IPS DF 4.7 (cell line): ENCODE measurements at regions not wholly inside any gene's neighbourhood (a gene's known extent, or its start where the extent isn't known, plus 50 kb on each side); places are given as distances from the start of the nearest gene placed in this dataset.
"Not testable (repeated sequence)": the region's sequence is repeated elsewhere in the genome, so short reads cannot be mapped to it uniquely, and the experiment has no call there.

ENCODE experiments used
- DNase-seq: peaks from one replicate; pipeline ENCODE4 v3.0.0-alpha.2; 2013; ENCODE audit warnings: low spot score; ENCODE audit errors: extremely low read depth

GRCh38 chr5:111983459-111983858, 226.5 kb upstream of the NREP start:
- DNase-seq, result no peak

DNA sequence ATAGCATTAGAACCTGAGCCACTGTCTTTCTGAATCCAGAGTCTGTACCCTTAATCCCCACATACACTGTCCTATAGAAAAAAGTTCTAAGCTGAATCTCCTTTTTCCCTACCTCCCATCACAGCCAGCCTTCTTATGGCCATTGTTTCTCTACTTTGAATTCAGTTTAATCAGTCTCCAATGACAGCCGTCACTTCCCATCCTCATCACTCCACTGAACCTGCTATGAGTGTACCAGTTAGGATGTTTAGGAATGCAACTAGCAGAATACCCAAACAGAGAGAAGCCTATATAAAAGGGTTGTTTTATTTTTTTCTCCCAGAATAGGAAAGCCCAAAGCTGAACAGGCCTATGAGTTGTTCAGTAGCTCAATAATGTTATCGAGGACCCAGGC, 220.4 kb upstream of the NREP start:
- no peak for DNase-seq

GRCh38 chr5:111976705-111977435, 219.9 kb upstream of the NREP start:
- DNase-seq, result no peak

DNA sequence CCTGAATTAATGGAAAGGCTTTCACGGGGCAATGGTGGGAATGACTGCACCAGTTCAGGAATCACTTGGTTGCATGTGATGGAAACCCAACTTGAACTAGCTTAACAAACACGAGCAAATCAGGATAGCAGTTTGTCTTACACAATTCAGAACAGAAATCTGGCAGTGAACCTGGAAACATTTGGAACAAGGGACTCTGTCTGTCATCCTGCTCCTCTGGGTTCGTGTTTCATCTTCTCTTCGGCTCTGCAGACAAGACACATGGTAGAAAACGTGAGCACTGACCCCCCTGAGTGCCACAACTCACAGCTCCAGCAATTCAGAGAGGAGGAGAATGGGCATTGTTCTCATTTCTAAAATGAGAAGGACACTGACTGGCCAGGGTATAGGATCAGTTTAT, 218.1 kb upstream of the NREP start:
- no peak for DNase-seq

- DNase-seq, result no peak
These were observed 217.0 kb upstream of the NREP start for GRCh38 chr5:111973961-111974360.

- no peak for DNase-seq
These were observed 215.6 kb upstream of the NREP start for GRCh38 chr5:111972548-111972947.

DNA sequence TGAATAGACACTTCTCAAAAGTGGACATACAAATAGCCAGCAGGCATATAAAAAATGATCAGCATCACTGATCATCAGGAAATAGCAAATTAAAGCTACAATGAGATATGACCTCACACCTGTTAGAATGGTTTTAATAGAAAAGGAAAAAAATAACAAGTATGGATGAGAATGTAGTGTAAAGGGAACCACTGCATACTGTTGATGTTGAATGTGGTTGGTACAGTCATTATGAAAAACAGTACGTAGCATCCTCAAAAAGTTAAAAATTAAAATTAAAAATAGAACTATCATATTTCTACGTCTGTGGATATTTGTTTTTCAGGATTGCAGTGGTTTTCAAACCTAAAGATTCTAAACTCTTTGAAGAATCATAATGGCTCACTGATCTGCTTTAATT, 215.1 kb upstream of the NREP start:
- DNase-seq, result no peak

GRCh38 chr5:111968459-111968858, 211.5 kb upstream of the NREP start:
- no peak for DNase-seq

GRCh38 chr5:111967463-111967862, 210.5 kb upstream of the NREP start:
- no peak for DNase-seq

- no peak for DNase-seq
These were observed 209.3 kb upstream of the NREP start for GRCh38 chr5:111966290-111966689.

DNA sequence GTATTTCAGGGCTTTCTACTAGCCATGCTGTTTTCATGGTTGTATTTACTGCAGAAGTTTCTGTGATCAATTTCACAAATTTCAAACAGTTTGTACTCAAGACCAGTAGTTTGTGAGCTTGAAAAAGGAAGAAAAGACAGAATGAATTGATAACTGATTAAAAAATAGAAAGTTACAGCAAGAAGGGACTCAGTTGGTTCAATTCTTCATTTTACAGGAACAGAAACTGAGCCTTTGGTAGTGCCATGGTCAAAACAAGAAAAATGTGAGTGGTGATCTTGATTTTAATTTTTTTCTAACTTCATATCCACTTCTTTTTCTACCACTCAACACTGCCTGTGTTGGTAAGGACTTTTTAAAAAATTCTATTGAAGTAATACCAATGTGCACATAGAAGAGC, 206.6 kb upstream of the NREP start:
- DNase-seq, result no peak

GRCh38 chr5:111962906-111963305, 205.9 kb upstream of the NREP start:
- no peak for DNase-seq

GRCh38 chr5:111961862-111962261, 204.9 kb upstream of the NREP start:
- DNase-seq, result no peak

- no peak for DNase-seq
These were observed 203.7 kb upstream of the NREP start for GRCh38 chr5:111960476-111961215.

GRCh38 chr5:111958851-111959250, 201.9 kb upstream of the NREP start:
- no peak for DNase-seq

DNA sequence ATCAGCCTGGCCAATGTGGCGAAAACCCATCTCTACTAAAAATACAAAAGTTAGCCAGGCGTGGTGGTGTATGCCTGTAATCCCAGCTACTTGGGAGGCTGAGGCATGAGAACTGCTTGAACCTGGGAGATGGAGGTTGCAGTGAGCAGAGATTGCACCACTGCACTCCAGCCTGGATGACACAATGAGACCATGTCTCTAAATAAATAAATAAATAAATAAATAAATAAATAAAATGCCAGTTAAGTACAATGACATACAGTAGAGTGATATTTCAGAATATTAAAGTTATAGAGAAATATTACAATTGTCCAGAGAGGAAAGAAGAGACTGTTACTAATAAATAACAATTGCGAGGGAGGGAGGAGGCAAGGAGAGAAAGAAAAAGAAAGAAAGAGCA, 199.8 kb upstream of the NREP start:
- not testable (repeated sequence) for DNase-seq

- DNase-seq, result no peak
These were observed 197.8 kb upstream of the NREP start for GRCh38 chr5:111954516-111955395.

GRCh38 chr5:111953351-111954127, 196.5 kb upstream of the NREP start:
- no peak for DNase-seq

DNA sequence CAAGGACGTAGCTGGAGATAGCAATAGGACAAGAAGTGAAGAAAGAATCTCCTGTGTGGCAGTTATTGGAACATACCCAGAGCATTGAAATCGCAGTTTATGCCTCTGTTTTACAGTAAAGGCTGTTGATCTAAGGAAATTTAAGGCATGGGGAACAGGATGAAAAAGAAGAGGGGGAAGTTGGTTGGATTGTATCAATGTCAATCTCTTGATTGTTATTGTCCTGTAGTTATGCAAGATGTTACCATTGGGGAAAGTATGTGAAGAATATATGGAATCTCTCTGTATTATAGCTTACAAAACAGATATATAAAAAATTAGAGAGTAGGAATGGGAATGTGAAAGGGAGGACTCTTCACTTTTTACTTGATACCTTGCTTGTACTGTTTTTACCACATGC, 195.6 kb upstream of the NREP start:
- DNase-seq, result no peak

- no peak for DNase-seq
These were observed 193.7 kb upstream of the NREP start for GRCh38 chr5:111950660-111951059.

DNA sequence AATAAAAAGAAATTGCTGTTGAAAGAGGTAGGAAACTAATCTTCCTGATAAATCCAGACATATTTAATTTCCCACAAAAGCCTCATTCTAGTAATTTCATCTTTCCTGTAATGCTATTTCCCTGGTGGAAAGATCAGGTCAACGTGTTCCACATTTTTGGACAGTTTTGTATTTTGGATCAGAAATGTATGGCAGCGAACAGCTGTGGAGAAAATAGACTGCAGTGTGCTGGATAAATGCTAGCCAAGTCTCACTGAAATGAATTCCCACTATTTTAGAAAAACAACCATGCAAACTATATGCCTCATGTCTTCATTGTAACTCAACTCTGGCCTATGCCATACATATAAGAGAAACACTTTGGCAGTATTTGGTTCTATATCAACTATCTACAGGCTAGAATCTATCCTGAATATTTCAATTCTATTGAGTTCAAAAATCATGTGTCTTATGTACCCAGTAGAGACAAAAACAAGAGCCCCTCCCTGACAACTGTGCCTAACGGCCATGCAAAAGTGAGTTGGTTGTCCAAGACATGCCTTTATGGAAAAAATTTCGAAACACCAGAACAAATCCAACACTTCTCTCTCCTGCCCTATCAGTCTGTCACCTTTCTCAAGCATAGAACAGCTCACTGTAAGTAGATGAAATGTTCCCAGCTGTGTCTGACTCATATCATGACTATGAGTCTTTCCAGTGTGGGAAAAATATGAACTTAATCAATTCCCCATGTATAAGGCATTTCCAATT, 191.3 kb upstream of the NREP start:
- no peak for DNase-seq
